CD14-positive monocyte (primary cell): ENCODE measurements at regions not wholly inside any gene's neighbourhood (a gene's known extent, or its start where the extent isn't known, plus 50 kb on each side); places are given as distances from the start of the nearest gene placed in this dataset.

Source experiments
- DNase-seq, 3 donors: peaks; one replicate each; pipeline ENCODE4 v3.0.0-alpha.2; 2011 to 2022
- H2AFZ ChIP-seq: 2 replicates; pipeline ENCODE4 v1.6.0; 2012; ENCODE audit warnings: mild to moderate bottlenecking, low read depth, low read length, inconsistent platforms; ENCODE audit not compliant: insufficient read depth, poor library complexity, severe bottlenecking
- H3K27ac ChIP-seq, 2 donors: 1 replicate in 1 of 2; 2 replicates in 1 of 2; pipeline ENCODE4 v1.5.1; 2012 to 2013; ENCODE audit warnings: low read length in 2 of 2, control low read depth in 1 of 2, inconsistent platforms in 1 of 2, low read depth in 1 of 2, mild to moderate bottlenecking in 1 of 2
- H3K27me3 ChIP-seq, 2 donors: one replicate each; pipeline versions ENCODE4 v1.6.0 to v1.6.1; 2011 to 2013; ENCODE audit warnings: low read length in 2 of 2; ENCODE audit not compliant: control insufficient read depth in 2 of 2, insufficient read depth in 2 of 2
- H3K36me3 ChIP-seq, 2 donors: replicated peaks in 1 of 2; 1 replicate in 1 of 2; 2 replicates in 1 of 2; pipeline versions ENCODE4 v1.5.1 to v1.6.1; 2012 to 2013; ENCODE audit warnings: low read length in 2 of 2, control low read depth in 1 of 2, inconsistent platforms in 1 of 2, mild to moderate bottlenecking in 1 of 2; ENCODE audit not compliant: insufficient read depth in 2 of 2, control insufficient read depth in 1 of 2
- H3K4me1 ChIP-seq, 2 donors: 1 replicate in 1 of 2; 2 replicates in 1 of 2; pipeline versions ENCODE4 v1.5.1 to v1.6.1; 2012 to 2013; ENCODE audit warnings: low read length in 2 of 2, control low read depth in 1 of 2, inconsistent platforms in 1 of 2, mild to moderate bottlenecking in 1 of 2, moderate library complexity in 1 of 2; ENCODE audit not compliant: insufficient read depth in 2 of 2, control insufficient read depth in 1 of 2
- H3K4me2 ChIP-seq: replicated peaks from 2 replicates; pipeline ENCODE3; 2012; ENCODE audit warnings: low read length, moderate library complexity, mild to moderate bottlenecking; ENCODE audit not compliant: poor library complexity, severe bottlenecking; ENCODE audit errors: extremely low read depth
- H3K4me3 ChIP-seq, 3 experiments: fragments of 200-600 bp in 1 of 3; sonication (generic) in 1 of 3; replicated peaks in 1 of 3; 1 replicate in 2 of 3; 2 replicates in 1 of 3; pipeline ENCODE4 v1.5.1; 2011 to 2013; ENCODE audit warnings: low read length in 3 of 3, mild to moderate bottlenecking in 3 of 3, control low read depth in 2 of 3, low read depth in 2 of 3, inconsistent platforms in 1 of 3, moderate library complexity in 1 of 3
- H3K79me2 ChIP-seq: 2 replicates; pipeline ENCODE4 v1.6.0; 2012; ENCODE audit warnings: mild to moderate bottlenecking, control low read depth, inconsistent platforms, low read length, moderate library complexity; ENCODE audit not compliant: insufficient read depth
- H3K9ac ChIP-seq: 2 replicates; pipeline ENCODE4 v1.6.0; 2017; ENCODE audit warnings: low read length, mild to moderate bottlenecking; ENCODE audit not compliant: insufficient read depth, poor library complexity, severe bottlenecking
- H3K9me3 ChIP-seq, 2 donors: replicated peaks in 1 of 2; 1 replicate in 1 of 2; 2 replicates in 1 of 2; pipeline versions ENCODE4 v1.5.1 to v1.6.1; 2012 to 2013; ENCODE audit warnings: low read length in 2 of 2, control low read depth in 1 of 2; ENCODE audit not compliant: control insufficient read depth in 1 of 2, insufficient read depth in 1 of 2
- H4K20me1 ChIP-seq: 2 replicates; pipeline ENCODE4 v1.6.0; 2012; ENCODE audit warnings: mild to moderate bottlenecking, low read length, control low read depth, moderate library complexity; ENCODE audit not compliant: insufficient read depth
- H3K27ac Mint-ChIP-seq, 7 donors: one replicate each; pipeline ENCODE4 v1.8.0; 2020; ENCODE audit warnings: mild to moderate bottlenecking in 7 of 7, mixed read lengths in 7 of 7, moderate library complexity in 6 of 7, inconsistent platforms in 2 of 7
- H3K27me3 Mint-ChIP-seq, 3 donors: one replicate each; pipeline ENCODE4 v1.8.0; 2021 to 2022; ENCODE audit warnings: low read depth in 3 of 3, mild to moderate bottlenecking in 3 of 3, mixed read lengths in 3 of 3, moderate library complexity in 3 of 3, inconsistent platforms in 1 of 3
- H3K36me3 Mint-ChIP-seq, 2 donors: one replicate each; pipeline ENCODE4 v1.8.0; 2020; ENCODE audit warnings: mixed read lengths in 2 of 2, inconsistent platforms in 1 of 2, mild to moderate bottlenecking in 1 of 2
- H3K4me1 Mint-ChIP-seq: one replicate; pipeline ENCODE4 v1.8.0; 2020; ENCODE audit warnings: mild to moderate bottlenecking, mixed read lengths
- H3K4me3 Mint-ChIP-seq, 2 donors: one replicate each; pipeline ENCODE4 v1.8.0; 2020; ENCODE audit warnings: mild to moderate bottlenecking in 2 of 2, mixed read lengths in 2 of 2, moderate library complexity in 1 of 2
- H3K9me3 Mint-ChIP-seq, 7 donors: one replicate each; pipeline ENCODE4 v1.8.0; 2020 to 2022; ENCODE audit warnings: mixed read lengths in 7 of 7, mild to moderate bottlenecking in 6 of 7, moderate library complexity in 6 of 7, inconsistent platforms in 2 of 7
- WGBS: methylation state at CpG from one replicate; pipeline ENCODE4 v1.1.5; 2013; ENCODE audit warnings: missing lambda C conversion rate; ENCODE audit not compliant: insufficient coverage; 5-methylcytosine and 5-hydroxymethylcytosine counted together
- intact Hi-C, 2 donors: fragments of 100-400 bp; cut with micrococcal nuclease; formaldehyde crosslinking; loops; one replicate each; pipeline versions ENCODE4 v1.15.0 to v1.15.1; 2023
- TF ChIP-seq, protein P1 (sequence below): fragments of 200-600 bp; IDR thresholded peaks from one replicate; pipeline ENCODE4 v1.8.0; 2022; ENCODE audit warnings: antibody characterized with exemption, mild to moderate bottlenecking

DNA sequence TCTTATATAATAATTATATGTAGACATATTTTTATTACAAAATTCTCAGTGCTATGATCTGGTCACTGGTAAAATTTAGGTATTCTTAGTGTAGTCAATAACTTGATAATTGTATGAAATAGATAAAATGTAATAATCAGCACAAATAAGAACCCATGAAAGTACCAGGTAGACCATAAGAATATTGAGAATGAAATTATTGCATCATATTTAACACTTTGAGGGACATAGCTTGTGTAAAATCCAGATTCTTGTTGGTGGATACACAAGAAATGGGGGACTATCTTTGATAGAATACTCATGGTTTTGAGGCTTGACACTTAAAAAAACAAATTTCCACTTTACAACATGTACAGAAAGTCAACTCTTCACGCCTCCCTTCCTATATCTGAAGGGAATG lies 898.8 kb upstream of the DDX18 start:
- no peak overlapping the region for H2AFZ ChIP-seq
- no peak overlapping the region for H3K4me3 ChIP-seq
- no peak overlapping the region for H3K27ac Mint-ChIP-seq
- WGBS = no CpG with 5 or more reads among the region's 1 CpG
- H3K79me2 ChIP-seq = no peaks in the 10 kb centered on the region
- H3K9me3 Mint-ChIP-seq = peaks cover 0 to 3% (median 2%) of the 10 kb centered on the region in 7 donors
- no peaks in the 10 kb centered on the region for H3K27me3 ChIP-seq
- no peaks in the 10 kb centered on the region for H3K4me1 Mint-ChIP-seq
- no peak overlapping the region for H3K27ac ChIP-seq
- H3K27me3 Mint-ChIP-seq = no peaks in the 10 kb centered on the region
- H3K36me3 ChIP-seq = no peaks in the 10 kb centered on the region
- H3K4me1 ChIP-seq = no peaks in the 10 kb centered on the region
- intact Hi-C loops = no loop called here
- no peak overlapping the region for H3K4me3 Mint-ChIP-seq
- no peak overlapping the region for H3K4me2 ChIP-seq
- no peaks in the 10 kb centered on the region for H3K9me3 ChIP-seq
- TF ChIP-seq, protein P1, sequence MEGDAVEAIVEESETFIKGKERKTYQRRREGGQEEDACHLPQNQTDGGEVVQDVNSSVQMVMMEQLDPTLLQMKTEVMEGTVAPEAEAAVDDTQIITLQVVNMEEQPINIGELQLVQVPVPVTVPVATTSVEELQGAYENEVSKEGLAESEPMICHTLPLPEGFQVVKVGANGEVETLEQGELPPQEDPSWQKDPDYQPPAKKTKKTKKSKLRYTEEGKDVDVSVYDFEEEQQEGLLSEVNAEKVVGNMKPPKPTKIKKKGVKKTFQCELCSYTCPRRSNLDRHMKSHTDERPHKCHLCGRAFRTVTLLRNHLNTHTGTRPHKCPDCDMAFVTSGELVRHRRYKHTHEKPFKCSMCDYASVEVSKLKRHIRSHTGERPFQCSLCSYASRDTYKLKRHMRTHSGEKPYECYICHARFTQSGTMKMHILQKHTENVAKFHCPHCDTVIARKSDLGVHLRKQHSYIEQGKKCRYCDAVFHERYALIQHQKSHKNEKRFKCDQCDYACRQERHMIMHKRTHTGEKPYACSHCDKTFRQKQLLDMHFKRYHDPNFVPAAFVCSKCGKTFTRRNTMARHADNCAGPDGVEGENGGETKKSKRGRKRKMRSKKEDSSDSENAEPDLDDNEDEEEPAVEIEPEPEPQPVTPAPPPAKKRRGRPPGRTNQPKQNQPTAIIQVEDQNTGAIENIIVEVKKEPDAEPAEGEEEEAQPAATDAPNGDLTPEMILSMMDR = no peak
- DNase-seq = no peak
- H3K36me3 Mint-ChIP-seq = no peaks in the 10 kb centered on the region
- no peaks in the 10 kb centered on the region for H4K20me1 ChIP-seq
- no peak overlapping the region for H3K9ac ChIP-seq

DNA sequence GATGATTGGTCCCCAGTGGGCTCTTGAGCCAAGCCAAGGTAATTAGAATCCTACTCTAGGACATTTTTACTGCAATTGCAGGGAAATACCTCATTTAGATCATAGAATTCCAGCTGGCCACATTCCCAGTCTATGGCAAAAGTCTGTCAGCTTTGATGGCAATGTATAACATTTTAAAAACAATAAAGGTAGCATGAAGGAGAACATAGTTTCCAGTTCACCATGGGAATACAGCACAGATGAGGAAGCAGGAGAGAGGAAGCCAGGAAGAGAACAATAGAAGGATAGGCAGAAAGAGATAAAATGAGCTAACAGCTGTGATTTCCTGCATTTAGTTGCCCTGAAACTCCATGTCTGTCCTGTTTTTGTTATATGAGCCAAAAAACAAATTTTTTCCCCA lies 897.3 kb upstream of the DDX18 start:
- Histone ChIP-seq H3K9ac (no peak overlapping the region), H3K4me1 (no peaks in the 10 kb centered on the region), H3K4me2 (no peak overlapping the region), H3K27me3 (no peaks in the 10 kb centered on the region), H3K4me3 (no peak overlapping the region), H4K20me1 (no peaks in the 10 kb centered on the region), H3K36me3 (no peaks in the 10 kb centered on the region), H3K9me3 (no peaks in the 10 kb centered on the region), H3K27ac (no peak overlapping the region), H2AFZ (no peak overlapping the region), H3K79me2 (no peaks in the 10 kb centered on the region)
- Mint-ChIP-seq H3K9me3 (peaks cover 0 to 7% (median 2%) of the 10 kb centered on the region in 7 donors), H3K27me3 (no peaks in the 10 kb centered on the region), H3K4me3 (no peak overlapping the region), H3K27ac (no peak overlapping the region), H3K36me3 (no peaks in the 10 kb centered on the region), H3K4me1 (no peaks in the 10 kb centered on the region)
- intact Hi-C loops = no loop called here
- TF ChIP-seq, protein P1 = no peak
- no peak for DNase-seq
